HepG2 (cell line): ENCODE measurements at regions not wholly inside any gene's neighbourhood (a gene's known extent, or its start where the extent isn't known, plus 50 kb on each side); places are given as distances from the start of the nearest gene placed in this dataset.

Experiments
- CEBPG ChIP-seq: IDR thresholded peaks from 2 replicates; pipeline ENCODE4 v1.6.1; 2016
- CEBPZ ChIP-seq: IDR thresholded peaks from 2 replicates; pipeline ENCODE4 v1.6.1; 2012; ENCODE audit warnings: low read length, improper control_type of control experiment
- DMAP1 ChIP-seq: IDR thresholded peaks from 2 replicates; pipeline ENCODE4 v1.6.1; 2016
- GATA4 ChIP-seq: sonication (generic); IDR thresholded peaks from 2 replicates; pipeline ENCODE4 v1.6.1; 2016; ENCODE audit warnings: antibody characterized with exemption, low read depth, borderline replicate concordance
- HNRNPH1 ChIP-seq: fragments of 200-400 bp; formaldehyde crosslinking; optimal IDR thresholded peaks from 2 replicates; pipeline ENCODE3; 2017; ENCODE audit warnings: mild to moderate bottlenecking, low read depth, low read length
- IKZF1 ChIP-seq: fragments of 450-650 bp; IDR thresholded peaks from 2 replicates; pipeline ENCODE4 v1.7.1; 2016
- LCORL ChIP-seq, 2 experiments: fragments of 450-650 bp in 1 of 2; sonication (generic) in 1 of 2; formaldehyde crosslinking in 1 of 2; IDR thresholded peaks; 2 replicates each; pipeline versions ENCODE4 v1.5.0 to v1.6.1; 2017 to 2020; ENCODE audit warnings: antibody characterized with exemption in 1 of 2, missing genetic modification reagents in 1 of 2
- MED1 ChIP-seq: sonication (generic); formaldehyde crosslinking; IDR thresholded peaks from 2 replicates; pipeline ENCODE4 v1.4.0; 2020; ENCODE audit warnings: missing genetic modification reagents
- PITX1 ChIP-seq: sonication (generic); formaldehyde crosslinking; IDR thresholded peaks from 2 replicates; pipeline ENCODE4 v1.5.1; 2020; ENCODE audit warnings: mild to moderate bottlenecking, missing genetic modification reagents
- REL ChIP-seq: sonication (generic); formaldehyde crosslinking; conservative IDR thresholded peaks from 2 replicates; pipeline ENCODE4 v1.8.0; 2022; ENCODE audit warnings: mild to moderate bottlenecking, missing genetic modification reagents, moderate library complexity
- RFX3 ChIP-seq: IDR thresholded peaks from 2 replicates; pipeline ENCODE4 v1.6.1; 2016; ENCODE audit warnings: missing biosample characterization, missing genetic modification reagents
- SPEN ChIP-seq: sonication (generic); formaldehyde crosslinking; IDR thresholded peaks from 2 replicates; pipeline ENCODE4 v1.5.1; 2020; ENCODE audit warnings: low read depth, mild to moderate bottlenecking, missing genetic modification reagents
- TEF ChIP-seq: sonication (generic); formaldehyde crosslinking; IDR thresholded peaks from 2 replicates; pipeline ENCODE4 v1.5.0; 2020; ENCODE audit warnings: missing genetic modification reagents
- TFDP2 ChIP-seq: sonication (generic); formaldehyde crosslinking; IDR thresholded peaks from 2 replicates; pipeline ENCODE4 v1.4.0; 2020; ENCODE audit warnings: missing genetic modification reagents
- THAP9 ChIP-seq: sonication (generic); formaldehyde crosslinking; IDR thresholded peaks from 2 replicates; pipeline ENCODE4; 2020; ENCODE audit warnings: missing genetic modification reagents, mild to moderate bottlenecking, borderline replicate concordance
- TIGD3 ChIP-seq: sonication (generic); formaldehyde crosslinking; IDR thresholded peaks from 2 replicates; pipeline ENCODE4 v1.5.1; 2020; ENCODE audit warnings: mild to moderate bottlenecking, missing genetic modification reagents, borderline replicate concordance
- ZNF382 ChIP-seq: sonication (generic); formaldehyde crosslinking; IDR thresholded peaks from 2 replicates; pipeline ENCODE4 v1.5.0; 2020; ENCODE audit warnings: missing genetic modification reagents, mild to moderate bottlenecking, borderline replicate concordance
- ZNF460 ChIP-seq: sonication (generic); formaldehyde crosslinking; IDR thresholded peaks from 2 replicates; pipeline ENCODE4 v1.5.1; 2020; ENCODE audit warnings: missing genetic modification reagents, mild to moderate bottlenecking, borderline replicate concordance
- ZNF614 ChIP-seq: IDR thresholded peaks from 2 replicates; pipeline ENCODE4 v1.6.1; 2018; ENCODE audit warnings: missing biosample characterization, missing genetic modification reagents, inconsistent platforms, borderline replicate concordance
- ZNF670 ChIP-seq: sonication (generic); formaldehyde crosslinking; IDR thresholded peaks from 2 replicates; pipeline ENCODE4 v1.8.0; 2022; ENCODE audit warnings: mild to moderate bottlenecking, missing genetic modification reagents, borderline replicate concordance
- ZNF792 ChIP-seq: IDR thresholded peaks from 2 replicates; pipeline ENCODE4 v1.6.1; 2016
- ZSCAN29 ChIP-seq: sonication (generic); formaldehyde crosslinking; conservative IDR thresholded peaks from 2 replicates; pipeline ENCODE4 v1.4.0; 2020; ENCODE audit warnings: mild to moderate bottlenecking, missing genetic modification reagents

GRCh38 chr12:124509676-124510300 is 57.6 kb downstream of the NCOR2 start (continued):
- peak; percentile 61; the same call in 1 of the 2 replicates for TF ChIP-seq ZNF614 (CRISPR knock-in tag)
- TF ChIP-seq RFX3 (CRISPR knock-in tag) = no peak
- TF ChIP-seq IKZF1 = no peak
- no peak for TF ChIP-seq CEBPZ
- TF ChIP-seq ZNF382 (CRISPR knock-in tag) = no peak
- peak; percentile 32; the same call in 1 of the 2 replicates for TF ChIP-seq THAP9 (CRISPR knock-in tag)
- TF ChIP-seq LCORL (IDR thresholded peaks at IDR 0.05) = no peak
- peak; percentile 76; the same call in 1 of the 2 replicates for TF ChIP-seq LCORL (CRISPR knock-in tag; IDR thresholded peaks at IDR 0.05)
- TF ChIP-seq CEBPG (CRISPR knock-in tag) = peak; percentile 78
- no peak for TF ChIP-seq GATA4
- TF ChIP-seq HNRNPH1 = no peak
- TF ChIP-seq TIGD3 (CRISPR knock-in tag) = no peak
- no peak for TF ChIP-seq REL (CRISPR knock-in tag)
- peak; percentile 68; the same call in 1 of the 2 replicates for TF ChIP-seq DMAP1
- TF ChIP-seq ZSCAN29 (CRISPR knock-in tag) = no peak; the same call in 1 of the 2 replicates
- TF ChIP-seq TEF (CRISPR knock-in tag) = no peak
- TF ChIP-seq ZNF792 (CRISPR knock-in tag) = 0 out of 2 replicates have a peak, but pooled peaks have one; percentile 25
- no peak for TF ChIP-seq ZNF670
- TF ChIP-seq ZNF460 (CRISPR knock-in tag) = no peak
- TF ChIP-seq MED1 (CRISPR knock-in tag) = 0 out of 2 replicates have a peak, but pooled peaks have one; percentile 12
- peak; percentile 67 for TF ChIP-seq TFDP2 (CRISPR knock-in tag)
- TF ChIP-seq PITX1 (CRISPR knock-in tag) = no peak
- no peak for TF ChIP-seq SPEN (CRISPR knock-in tag)
